ENCODE measurements at regions not wholly inside any gene's neighbourhood (a gene's known extent, or its start where the extent isn't known, plus 50 kb on each side); places are given as distances from the start of the nearest gene placed in this dataset.
A peak's percentile ranks its signal among the peaks of the same experiment; 100 is the strongest.

- Histone ChIP-seq H3K9ac (ENCODE audit: insufficient read depth, low read depth, low read length) (no peak overlapping the region), H3K9me3 (ENCODE audit: low read length) (no peaks in the 10 kb centered on the region), H3K4me2 (ENCODE audit: low read depth, low read length) (no peak overlapping the region), H4K20me1 (ENCODE audit: insufficient read depth, low read length) (no peaks in the 10 kb centered on the region), H3K79me2 (ENCODE audit: insufficient read depth, low read length) (no peaks in the 10 kb centered on the region), H2AFZ (ENCODE audit: low read length) (no peak overlapping the region), H3K27ac (ENCODE audit: extremely low read length, insufficient read depth, low read length) (no peak overlapping the region), H3K27me3 (ENCODE audit: control insufficient read depth in 1 of 2, insufficient read depth in 2 of 2, low read length in 2 of 2) (peaks cover 0 to 1% of the 10 kb centered on the region in 2 experiments; a peak in 1 of 5 replicates), H3K4me1 (ENCODE audit: insufficient read depth, low read length) (peaks cover 23% of the 10 kb centered on the region; the same call in 1 of the 2 replicates), H3K36me3 (replicated peaks in 1 of 2; ENCODE audit: control insufficient read depth in 1 of 2, insufficient read depth in 2 of 2, low read length in 2 of 2) (no peaks in the 10 kb centered on the region), H3K4me3 (replicated peaks in 1 of 3; ENCODE audit: insufficient read depth in 1 of 3, low read depth in 2 of 3, low read length in 3 of 3) (no peak overlapping the region)
- WGBS (ENCODE audit: low lambda C conversion rate): 3% methylated on average over 2 of the region's 2 CpGs
- BruUV-seq (replicated peaks): no TSS peak
- intact Hi-C loops (cut with micrococcal nuclease; ENCODE audit: unreplicated experiment) (no loop called here), in situ Hi-C loops (cut with HindIII; ENCODE audit: extremely low pct_ligation_motif_present, low pct_unique_long_range_greater_than_20kb) (no loop called here)
- FAIRE-seq (peak; percentile 54), DNase-seq (ENCODE audit: low spot score) (peak; percentile 6), ATAC-seq (peak; percentile 87)
- POLR2A ChIA-PET: no interaction called here
- CTCF ChIA-PET (ENCODE audit: low intra/inter-chr PET ratio, low total read pairs): no interaction called here
- TF ChIP-seq SP2 (CRISPR knock-in tag; IDR thresholded peaks at IDR 0.05) (no peak), CEBPG (CRISPR knock-in tag; IDR thresholded peaks at IDR 0.05) (peak; percentile 67), ETV6 (CRISPR knock-in tag; conservative IDR thresholded peaks at IDR 0.05) (no peak), CEBPB (IDR thresholded peaks at IDR 0.05; ENCODE audit: borderline replicate concordance, low read depth, low read length) (peak; percentile 75; the same call in 1 of the 2 replicates), HNF4A (CRISPR knock-in tag; IDR thresholded peaks at IDR 0.05) (peak; percentile 78), EHMT2 (IDR thresholded peaks at IDR 0.05; ENCODE audit: borderline replicate concordance, low read depth, low read length) (0 out of 2 replicates have a peak, but pooled peaks have one; percentile 48), HNF4G (IDR thresholded peaks at IDR 0.05; ENCODE audit: borderline replicate concordance, low read depth, low read length) (peak; percentile 61; the same call in 1 of the 2 replicates), HNF4G (CRISPR knock-in tag; IDR thresholded peaks at IDR 0.05; ENCODE audit: borderline replicate concordance, low read depth) (no peak)
Observed at GRCh38 chr16:79294568-79294967, 306.0 kb downstream of the MAF start.

- Histone ChIP-seq H3K79me2 (ENCODE audit: insufficient read depth, low read length) (no peaks in the 10 kb centered on the region), H3K9ac (ENCODE audit: insufficient read depth, low read depth, low read length) (no peak overlapping the region), H3K27me3 (ENCODE audit: control insufficient read depth in 1 of 2, insufficient read depth in 2 of 2, low read length in 2 of 2) (peaks cover 0 to 1% of the 10 kb centered on the region in 2 experiments; a peak in 1 of 5 replicates), H3K4me1 (ENCODE audit: insufficient read depth, low read length) (peaks cover 17% of the 10 kb centered on the region; the same call in 1 of the 2 replicates), H2AFZ (ENCODE audit: low read length) (no peak overlapping the region), H3K4me3 (replicated peaks in 1 of 3; ENCODE audit: insufficient read depth in 1 of 3, low read depth in 2 of 3, low read length in 3 of 3) (no peak overlapping the region), H3K36me3 (replicated peaks in 1 of 2; ENCODE audit: control insufficient read depth in 1 of 2, insufficient read depth in 2 of 2, low read length in 2 of 2) (no peaks in the 10 kb centered on the region), H3K9me3 (ENCODE audit: low read length) (no peaks in the 10 kb centered on the region), H3K27ac (ENCODE audit: extremely low read length, insufficient read depth, low read length) (no peak overlapping the region), H4K20me1 (ENCODE audit: insufficient read depth, low read length) (no peaks in the 10 kb centered on the region), H3K4me2 (ENCODE audit: low read depth, low read length) (no peak overlapping the region)
- FAIRE-seq: no peak
- no peak for DNase-seq (ENCODE audit: low spot score)
- no TSS peak for BruUV-seq (replicated peaks)
- in situ Hi-C loops (cut with HindIII; ENCODE audit: extremely low pct_ligation_motif_present, low pct_unique_long_range_greater_than_20kb): no loop called here
- TF ChIP-seq GZF1 (CRISPR knock-in tag; IDR thresholded peaks at IDR 0.05) (no peak), SP2 (CRISPR knock-in tag; IDR thresholded peaks at IDR 0.05) (no peak), CEBPB (IDR thresholded peaks at IDR 0.05; ENCODE audit: borderline replicate concordance, low read depth, low read length) (peak; percentile 43; the same call in 1 of the 2 replicates), SRY (CRISPR knock-in tag; IDR thresholded peaks at IDR 0.05) (no peak)
- intact Hi-C loops (cut with micrococcal nuclease; ENCODE audit: unreplicated experiment): no loop called here
- 25% methylated on average over 4 of the region's 4 CpGs for WGBS (ENCODE audit: low lambda C conversion rate)
- CTCF ChIA-PET (ENCODE audit: low intra/inter-chr PET ratio, low total read pairs): no interaction called here
- no peak for ATAC-seq
- POLR2A ChIA-PET: no interaction called here
Observed at GRCh38 chr16:79293836-79294460, 306.6 kb downstream of the MAF start.
